NCI-H510A (cell line): ENCODE measurements at regions not wholly inside any gene's neighbourhood (a gene's known extent, or its start where the extent isn't known, plus 50 kb on each side); places are given as distances from the start of the nearest gene placed in this dataset.
"Not testable (repeated sequence)": the region's sequence is repeated elsewhere in the genome, so short reads cannot be mapped to it uniquely, and the experiment has no call there.

Experiments used
- DNase-seq: peaks from one replicate; lab custom pipeline; 2025; lab: John Stamatoyannopoulos, UW

GRCh38 chr4:38279650-38280322 lies 319.6 kb downstream of the PTTG2 start:
- DNase-seq: peak; percentile 20

GRCh38 chr4:38280323-38280706 lies 320.1 kb downstream of the PTTG2 start:
- DNase-seq: no peak

GRCh38 chr4:38281371-38282071 lies 321.3 kb downstream of the PTTG2 start:
- no peak for DNase-seq

- no peak for DNase-seq
Observed at GRCh38 chr4:38283724-38284123, 323.5 kb downstream of the PTTG2 start.

- DNase-seq: no peak
Observed at GRCh38 chr4:38284294-38285030, 324.3 kb downstream of the PTTG2 start.

GRCh38 chr4:38287101-38287851 lies 327.1 kb downstream of the PTTG2 start:
- no peak for DNase-seq

GRCh38 chr4:38289553-38289952 lies 329.4 kb downstream of the PTTG2 start:
- DNase-seq: no peak

- DNase-seq: no peak
Observed at GRCh38 chr4:38290366-38290765, 330.2 kb downstream of the PTTG2 start.

- DNase-seq: no peak
Observed at GRCh38 chr4:38290914-38291313, 330.7 kb downstream of the PTTG2 start.

- no peak for DNase-seq
Observed at GRCh38 chr4:38292529-38292928, 332.3 kb downstream of the PTTG2 start.

GRCh38 chr4:38294238-38294637 lies 334.0 kb downstream of the PTTG2 start:
- DNase-seq: no peak

GRCh38 chr4:38297061-38297460 lies 336.9 kb downstream of the PTTG2 start:
- no peak for DNase-seq

- DNase-seq: no peak
Observed at GRCh38 chr4:38298868-38299713, 338.9 kb downstream of the PTTG2 start.

GRCh38 chr4:38302910-38303309 lies 342.7 kb downstream of the PTTG2 start:
- DNase-seq: no peak

GRCh38 chr4:38304460-38304859 lies 344.3 kb downstream of the PTTG2 start:
- DNase-seq: not testable (repeated sequence)

- DNase-seq: no peak
Observed at GRCh38 chr4:38306482-38307071, 346.4 kb downstream of the PTTG2 start.

- no peak for DNase-seq
Observed at GRCh38 chr4:38308728-38309311, 348.6 kb downstream of the PTTG2 start.

GRCh38 chr4:38309471-38309870 lies 349.3 kb downstream of the PTTG2 start:
- DNase-seq: no peak

- no peak for DNase-seq
Observed at GRCh38 chr4:38310446-38311043, 350.3 kb downstream of the PTTG2 start.

- DNase-seq: no peak
Observed at GRCh38 chr4:38311495-38312126, 351.4 kb downstream of the PTTG2 start.
